WTC11 (cell line): ENCODE measurements at regions not wholly inside any gene's neighbourhood (a gene's known extent, or its start where the extent isn't known, plus 50 kb on each side); places are given as distances from the start of the nearest gene placed in this dataset.

Source experiments
- HMGA2 ChIP-seq: fragments of 250-450 bp; sonication (Bioruptor Pico); IDR thresholded peaks from 2 replicates; pipeline ENCODE4 v1.4.0; 2021; ENCODE audit warnings: mild to moderate bottlenecking, moderate library complexity
- NR1H2 ChIP-seq: sonication (generic); formaldehyde crosslinking; IDR thresholded peaks from 2 replicates; pipeline ENCODE4 v1.9.0; 2021; ENCODE audit warnings: mild to moderate bottlenecking, moderate library complexity, missing genetic modification reagents
- TEAD4 ChIP-seq: sonication (generic); formaldehyde crosslinking; IDR thresholded peaks from 2 replicates; pipeline ENCODE4 v1.8.0; 2022; ENCODE audit warnings: mild to moderate bottlenecking, missing genetic modification reagents
- ZNF219 ChIP-seq: sonication (generic); formaldehyde crosslinking; IDR thresholded peaks from 2 replicates; pipeline ENCODE4 v1.8.0; 2023; ENCODE audit warnings: missing genetic modification reagents, mild to moderate bottlenecking, borderline replicate concordance
- TF ChIP-seq, protein P1 (sequence below): sonication (generic); formaldehyde crosslinking; IDR thresholded peaks from 2 replicates; pipeline ENCODE4 v1.8.1; 2022; ENCODE audit warnings: mild to moderate bottlenecking, moderate library complexity, missing genetic modification reagents
- TF ChIP-seq, protein P2 (sequence below): sonication (generic); formaldehyde crosslinking; IDR thresholded peaks from 2 replicates; pipeline ENCODE4 v1.8.0; 2022; ENCODE audit warnings: mild to moderate bottlenecking, missing genetic modification reagents
- TF ChIP-seq, protein P3 (sequence below): sonication (generic); formaldehyde crosslinking; IDR thresholded peaks from 2 replicates; pipeline ENCODE4 v1.8.1; 2023; ENCODE audit warnings: mild to moderate bottlenecking, moderate library complexity, missing genetic modification reagents
- TF ChIP-seq, protein P4 (sequence below): sonication (generic); formaldehyde crosslinking; IDR thresholded peaks from 2 replicates; pipeline ENCODE4 v1.8.1; 2023; ENCODE audit warnings: mild to moderate bottlenecking, missing genetic modification reagents, borderline replicate concordance
- TF ChIP-seq, protein P5 (sequence below): fragments of 250-450 bp; sonication (Bioruptor Pico); IDR thresholded peaks from 2 replicates; pipeline ENCODE4 v1.9.0; 2021; ENCODE audit warnings: mild to moderate bottlenecking
- TF ChIP-seq, protein P6 (sequence below): sonication (generic); formaldehyde crosslinking; IDR thresholded peaks from 2 replicates; pipeline ENCODE4 v1.8.1; 2022; ENCODE audit warnings: low read depth, mild to moderate bottlenecking, moderate library complexity, missing genetic modification reagents, borderline replicate concordance

DNA sequence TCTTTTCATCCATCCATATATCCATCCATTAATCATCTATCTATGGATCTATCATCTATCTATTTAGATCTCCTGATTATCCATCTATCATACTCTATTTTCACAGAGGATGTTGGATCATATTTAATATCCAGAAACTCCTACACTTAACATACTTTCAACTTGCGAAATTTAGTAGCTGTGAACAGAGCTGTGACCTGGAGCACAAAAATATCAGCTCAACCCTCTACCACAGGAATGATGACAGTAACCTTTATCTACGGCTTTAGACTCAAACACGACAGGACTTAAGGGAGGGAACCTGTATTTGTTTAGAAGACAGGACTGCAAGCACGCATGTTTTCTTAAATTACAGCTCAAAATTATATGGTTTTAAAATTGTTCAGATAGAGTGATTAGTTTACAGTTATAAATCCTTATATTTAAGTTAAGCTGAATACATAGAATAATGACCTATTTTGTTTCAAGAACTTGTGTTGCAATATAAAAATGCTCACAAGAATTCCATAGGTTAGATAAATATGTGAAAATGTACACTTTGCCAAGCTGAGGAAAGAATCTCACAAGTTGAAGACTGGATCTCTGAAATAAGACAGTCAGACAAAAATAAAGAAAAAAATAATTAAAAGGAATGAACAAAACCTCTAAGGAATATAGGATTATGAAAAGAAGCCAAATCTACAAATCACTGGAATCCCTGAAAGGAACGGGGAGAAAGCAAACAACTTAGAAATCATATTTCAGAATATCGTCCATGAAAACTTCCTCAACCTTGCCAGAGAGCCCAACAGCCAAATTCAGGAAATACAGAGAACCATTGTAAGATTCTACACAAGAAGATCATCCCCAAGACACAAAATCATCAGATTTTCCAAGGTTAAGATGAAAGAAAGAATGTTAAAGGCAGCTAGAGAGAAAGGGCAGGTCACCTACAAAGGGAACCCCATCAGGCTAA is 142.0 kb downstream of the COL6A3 start (continued):
- TF ChIP-seq, protein P1, sequence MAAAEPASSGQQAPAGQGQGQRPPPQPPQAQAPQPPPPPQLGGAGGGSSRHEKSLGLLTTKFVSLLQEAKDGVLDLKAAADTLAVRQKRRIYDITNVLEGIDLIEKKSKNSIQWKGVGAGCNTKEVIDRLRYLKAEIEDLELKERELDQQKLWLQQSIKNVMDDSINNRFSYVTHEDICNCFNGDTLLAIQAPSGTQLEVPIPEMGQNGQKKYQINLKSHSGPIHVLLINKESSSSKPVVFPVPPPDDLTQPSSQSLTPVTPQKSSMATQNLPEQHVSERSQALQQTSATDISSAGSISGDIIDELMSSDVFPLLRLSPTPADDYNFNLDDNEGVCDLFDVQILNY (CRISPR knock-in tag), result no peak
- no peak for TF ChIP-seq ZNF219
- no peak for TF ChIP-seq TEAD4 (CRISPR knock-in tag)
- TF ChIP-seq, protein P2, sequence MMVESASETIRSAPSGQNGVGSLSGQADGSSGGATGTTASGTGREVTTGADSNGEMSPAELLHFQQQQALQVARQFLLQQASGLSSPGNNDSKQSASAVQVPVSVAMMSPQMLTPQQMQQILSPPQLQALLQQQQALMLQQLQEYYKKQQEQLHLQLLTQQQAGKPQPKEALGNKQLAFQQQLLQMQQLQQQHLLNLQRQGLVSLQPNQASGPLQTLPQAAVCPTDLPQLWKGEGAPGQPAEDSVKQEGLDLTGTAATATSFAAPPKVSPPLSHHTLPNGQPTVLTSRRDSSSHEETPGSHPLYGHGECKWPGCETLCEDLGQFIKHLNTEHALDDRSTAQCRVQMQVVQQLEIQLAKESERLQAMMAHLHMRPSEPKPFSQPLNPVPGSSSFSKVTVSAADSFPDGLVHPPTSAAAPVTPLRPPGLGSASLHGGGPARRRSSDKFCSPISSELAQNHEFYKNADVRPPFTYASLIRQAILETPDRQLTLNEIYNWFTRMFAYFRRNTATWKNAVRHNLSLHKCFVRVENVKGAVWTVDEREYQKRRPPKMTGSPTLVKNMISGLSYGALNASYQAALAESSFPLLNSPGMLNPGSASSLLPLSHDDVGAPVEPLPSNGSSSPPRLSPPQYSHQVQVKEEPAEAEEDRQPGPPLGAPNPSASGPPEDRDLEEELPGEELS (CRISPR knock-in tag), result no peak
- TF ChIP-seq, protein P3, sequence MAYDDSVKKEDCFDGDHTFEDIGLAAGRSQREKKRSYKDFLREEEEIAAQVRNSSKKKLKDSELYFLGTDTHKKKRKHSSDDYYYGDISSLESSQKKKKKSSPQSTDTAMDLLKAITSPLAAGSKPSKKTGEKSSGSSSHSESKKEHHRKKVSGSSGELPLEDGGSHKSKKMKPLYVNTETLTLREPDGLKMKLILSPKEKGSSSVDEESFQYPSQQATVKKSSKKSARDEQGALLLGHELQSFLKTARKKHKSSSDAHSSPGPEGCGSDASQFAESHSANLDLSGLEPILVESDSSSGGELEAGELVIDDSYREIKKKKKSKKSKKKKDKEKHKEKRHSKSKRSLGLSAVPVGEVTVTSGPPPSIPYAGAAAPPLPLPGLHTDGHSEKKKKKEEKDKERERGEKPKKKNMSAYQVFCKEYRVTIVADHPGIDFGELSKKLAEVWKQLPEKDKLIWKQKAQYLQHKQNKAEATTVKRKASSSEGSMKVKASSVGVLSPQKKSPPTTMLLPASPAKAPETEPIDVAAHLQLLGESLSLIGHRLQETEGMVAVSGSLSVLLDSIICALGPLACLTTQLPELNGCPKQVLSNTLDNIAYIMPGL (CRISPR knock-in tag), result no peak
- no peak for TF ChIP-seq NR1H2 (CRISPR knock-in tag)
- TF ChIP-seq, protein P4, sequence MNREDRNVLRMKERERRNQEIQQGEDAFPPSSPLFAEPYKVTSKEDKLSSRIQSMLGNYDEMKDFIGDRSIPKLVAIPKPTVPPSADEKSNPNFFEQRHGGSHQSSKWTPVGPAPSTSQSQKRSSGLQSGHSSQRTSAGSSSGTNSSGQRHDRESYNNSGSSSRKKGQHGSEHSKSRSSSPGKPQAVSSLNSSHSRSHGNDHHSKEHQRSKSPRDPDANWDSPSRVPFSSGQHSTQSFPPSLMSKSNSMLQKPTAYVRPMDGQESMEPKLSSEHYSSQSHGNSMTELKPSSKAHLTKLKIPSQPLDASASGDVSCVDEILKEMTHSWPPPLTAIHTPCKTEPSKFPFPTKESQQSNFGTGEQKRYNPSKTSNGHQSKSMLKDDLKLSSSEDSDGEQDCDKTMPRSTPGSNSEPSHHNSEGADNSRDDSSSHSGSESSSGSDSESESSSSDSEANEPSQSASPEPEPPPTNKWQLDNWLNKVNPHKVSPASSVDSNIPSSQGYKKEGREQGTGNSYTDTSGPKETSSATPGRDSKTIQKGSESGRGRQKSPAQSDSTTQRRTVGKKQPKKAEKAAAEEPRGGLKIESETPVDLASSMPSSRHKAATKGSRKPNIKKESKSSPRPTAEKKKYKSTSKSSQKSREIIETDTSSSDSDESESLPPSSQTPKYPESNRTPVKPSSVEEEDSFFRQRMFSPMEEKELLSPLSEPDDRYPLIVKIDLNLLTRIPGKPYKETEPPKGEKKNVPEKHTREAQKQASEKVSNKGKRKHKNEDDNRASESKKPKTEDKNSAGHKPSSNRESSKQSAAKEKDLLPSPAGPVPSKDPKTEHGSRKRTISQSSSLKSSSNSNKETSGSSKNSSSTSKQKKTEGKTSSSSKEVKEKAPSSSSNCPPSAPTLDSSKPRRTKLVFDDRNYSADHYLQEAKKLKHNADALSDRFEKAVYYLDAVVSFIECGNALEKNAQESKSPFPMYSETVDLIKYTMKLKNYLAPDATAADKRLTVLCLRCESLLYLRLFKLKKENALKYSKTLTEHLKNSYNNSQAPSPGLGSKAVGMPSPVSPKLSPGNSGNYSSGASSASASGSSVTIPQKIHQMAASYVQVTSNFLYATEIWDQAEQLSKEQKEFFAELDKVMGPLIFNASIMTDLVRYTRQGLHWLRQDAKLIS (CRISPR knock-in tag), result no peak
- TF ChIP-seq, protein P5, sequence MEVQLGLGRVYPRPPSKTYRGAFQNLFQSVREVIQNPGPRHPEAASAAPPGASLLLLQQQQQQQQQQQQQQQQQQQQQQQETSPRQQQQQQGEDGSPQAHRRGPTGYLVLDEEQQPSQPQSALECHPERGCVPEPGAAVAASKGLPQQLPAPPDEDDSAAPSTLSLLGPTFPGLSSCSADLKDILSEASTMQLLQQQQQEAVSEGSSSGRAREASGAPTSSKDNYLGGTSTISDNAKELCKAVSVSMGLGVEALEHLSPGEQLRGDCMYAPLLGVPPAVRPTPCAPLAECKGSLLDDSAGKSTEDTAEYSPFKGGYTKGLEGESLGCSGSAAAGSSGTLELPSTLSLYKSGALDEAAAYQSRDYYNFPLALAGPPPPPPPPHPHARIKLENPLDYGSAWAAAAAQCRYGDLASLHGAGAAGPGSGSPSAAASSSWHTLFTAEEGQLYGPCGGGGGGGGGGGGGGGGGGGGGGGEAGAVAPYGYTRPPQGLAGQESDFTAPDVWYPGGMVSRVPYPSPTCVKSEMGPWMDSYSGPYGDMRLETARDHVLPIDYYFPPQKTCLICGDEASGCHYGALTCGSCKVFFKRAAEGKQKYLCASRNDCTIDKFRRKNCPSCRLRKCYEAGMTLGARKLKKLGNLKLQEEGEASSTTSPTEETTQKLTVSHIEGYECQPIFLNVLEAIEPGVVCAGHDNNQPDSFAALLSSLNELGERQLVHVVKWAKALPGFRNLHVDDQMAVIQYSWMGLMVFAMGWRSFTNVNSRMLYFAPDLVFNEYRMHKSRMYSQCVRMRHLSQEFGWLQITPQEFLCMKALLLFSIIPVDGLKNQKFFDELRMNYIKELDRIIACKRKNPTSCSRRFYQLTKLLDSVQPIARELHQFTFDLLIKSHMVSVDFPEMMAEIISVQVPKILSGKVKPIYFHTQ, result no peak
- TF ChIP-seq, protein P6, sequence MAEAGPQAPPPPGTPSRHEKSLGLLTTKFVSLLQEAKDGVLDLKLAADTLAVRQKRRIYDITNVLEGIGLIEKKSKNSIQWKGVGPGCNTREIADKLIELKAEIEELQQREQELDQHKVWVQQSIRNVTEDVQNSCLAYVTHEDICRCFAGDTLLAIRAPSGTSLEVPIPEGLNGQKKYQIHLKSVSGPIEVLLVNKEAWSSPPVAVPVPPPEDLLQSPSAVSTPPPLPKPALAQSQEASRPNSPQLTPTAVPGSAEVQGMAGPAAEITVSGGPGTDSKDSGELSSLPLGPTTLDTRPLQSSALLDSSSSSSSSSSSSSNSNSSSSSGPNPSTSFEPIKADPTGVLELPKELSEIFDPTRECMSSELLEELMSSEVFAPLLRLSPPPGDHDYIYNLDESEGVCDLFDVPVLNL (CRISPR knock-in tag), result no peak
- no peak for TF ChIP-seq HMGA2 (CRISPR knock-in tag)
